GM21390 (cell line): ENCODE measurements at regions not wholly inside any gene's neighbourhood (a gene's known extent, or its start where the extent isn't known, plus 50 kb on each side); places are given as distances from the start of the nearest gene placed in this dataset.

ENCODE experiments used
- ATAC-seq: cut with Tn5 transposase; IDR thresholded peaks from one replicate; pipeline ENCODE4 v1.9.1; 2021; ENCODE audit not compliant: unreplicated experiment

- ATAC-seq, result no peak
Measured at GRCh38 chr3:72470904-72471417, 377.3 kb downstream of the SHQ1 start.

- no peak for ATAC-seq
Measured at GRCh38 chr3:72465853-72466252, 382.4 kb downstream of the SHQ1 start.

GRCh38 chr3:72463083-72463482, 385.2 kb downstream of the SHQ1 start:
- no peak for ATAC-seq

- ATAC-seq, result no peak
Measured at GRCh38 chr3:72462595-72463011, 385.6 kb downstream of the SHQ1 start.

GRCh38 chr3:72461787-72462186, 386.5 kb downstream of the SHQ1 start:
- ATAC-seq, result no peak

GRCh38 chr3:72460205-72461174, 387.8 kb downstream of the SHQ1 start:
- no peak for ATAC-seq

- no peak for ATAC-seq
Measured at GRCh38 chr3:72459588-72459987, 388.7 kb downstream of the SHQ1 start.

- no peak for ATAC-seq
Measured at GRCh38 chr3:72458375-72458774, 389.9 kb downstream of the SHQ1 start.

- no peak for ATAC-seq
Measured at GRCh38 chr3:72454441-72454840, 393.8 kb downstream of the SHQ1 start.

- no peak for ATAC-seq
Measured at GRCh38 chr3:72453706-72454105, 394.5 kb downstream of the SHQ1 start.

GRCh38 chr3:72452745-72453144, 395.5 kb downstream of the SHQ1 start:
- no peak for ATAC-seq

- no peak for ATAC-seq
Measured at GRCh38 chr3:72451841-72452240, 396.4 kb downstream of the SHQ1 start.

- no peak for ATAC-seq
Measured at GRCh38 chr3:72449551-72449950, 398.7 kb downstream of the SHQ1 start.

GRCh38 chr3:72448858-72449257, 399.4 kb downstream of the SHQ1 start:
- no peak for ATAC-seq

GRCh38 chr3:72448375-72448823, 399.8 kb downstream of the SHQ1 start:
- no peak for ATAC-seq

- peak; percentile 82 for ATAC-seq
Measured at GRCh38 chr3:72447059-72447946, 400.9 kb downstream of the SHQ1 start.

- peak; percentile 29 for ATAC-seq
Measured at GRCh38 chr3:72446218-72447058, 401.8 kb downstream of the SHQ1 start, which contains the start of gene RYBP. Gene RYBP, minus strand, starts transcription at chr3:72446621.

- no peak for ATAC-seq
Measured at GRCh38 chr3:72445827-72446217, 402.4 kb downstream of the SHQ1 start.

GRCh38 chr3:72444656-72445223, 403.5 kb downstream of the SHQ1 start:
- ATAC-seq, result no peak

- no peak for ATAC-seq
Measured at GRCh38 chr3:72442759-72443158, 405.5 kb downstream of the SHQ1 start.
